AG08395 (cell line): ENCODE measurements at regions not wholly inside any gene's neighbourhood (a gene's known extent, or its start where the extent isn't known, plus 50 kb on each side); places are given as distances from the start of the nearest gene placed in this dataset.
"Not testable (repeated sequence)": the region's sequence is repeated elsewhere in the genome, so short reads cannot be mapped to it uniquely, and the experiment has no call there.

Experiments
- DNase-seq: peaks from one replicate; pipeline ENCODE4 v3.0.0; 2012; ENCODE audit warnings: mixed read lengths, low spot score

DNA sequence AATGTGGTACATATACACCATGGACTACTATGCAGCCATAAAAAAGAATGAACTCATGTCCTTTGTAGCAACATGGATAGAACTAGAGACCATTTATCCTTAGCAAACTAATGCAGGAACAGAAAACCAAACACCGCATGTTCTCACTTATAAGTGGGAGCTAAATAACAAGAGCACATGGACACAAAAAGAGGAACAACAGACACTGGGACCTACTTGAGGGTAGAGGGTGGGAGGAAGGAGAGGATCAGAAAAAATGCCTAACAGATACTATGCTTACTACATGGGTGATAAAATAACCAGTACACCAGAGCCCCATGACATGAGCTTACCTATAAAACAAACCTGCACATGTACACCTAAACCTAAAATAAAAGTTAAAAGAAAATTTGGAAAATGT, 82.0 kb upstream of the ADRB2 start:
- not testable (repeated sequence) for DNase-seq

DNA sequence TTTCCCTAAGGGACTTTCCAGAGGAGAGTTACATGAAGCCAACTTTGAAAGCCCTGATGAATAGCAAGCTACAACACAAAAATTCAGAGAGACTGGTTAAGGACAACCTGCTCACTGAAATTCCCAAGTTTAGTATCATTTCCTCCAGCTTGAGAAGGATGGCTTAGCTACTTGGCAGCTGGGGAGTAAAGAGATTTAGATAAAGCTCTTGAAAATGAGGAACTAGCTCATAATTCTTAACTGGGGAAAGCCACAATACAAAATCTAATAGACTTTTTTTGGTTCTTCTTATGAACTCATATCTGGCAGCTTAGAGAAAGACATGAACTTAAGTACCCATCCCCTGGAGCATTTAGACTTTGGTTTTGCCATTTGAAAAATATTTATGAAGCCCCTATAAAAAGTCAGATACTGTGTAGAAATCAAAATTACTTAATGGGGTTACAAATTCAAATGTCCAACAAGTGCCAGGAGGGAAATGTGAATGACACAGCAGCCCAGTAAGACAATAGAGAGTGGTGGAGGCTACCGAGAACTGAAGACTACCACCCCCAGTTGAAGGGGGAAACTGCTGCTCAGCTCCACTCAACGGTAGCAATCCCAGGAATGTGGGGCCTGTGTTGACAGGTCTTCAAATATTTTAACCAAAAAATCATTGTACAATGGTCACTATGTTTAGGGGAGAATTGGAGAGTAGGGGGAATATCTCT, 79.4 kb upstream of the ADRB2 start:
- DNase-seq: no peak

DNA sequence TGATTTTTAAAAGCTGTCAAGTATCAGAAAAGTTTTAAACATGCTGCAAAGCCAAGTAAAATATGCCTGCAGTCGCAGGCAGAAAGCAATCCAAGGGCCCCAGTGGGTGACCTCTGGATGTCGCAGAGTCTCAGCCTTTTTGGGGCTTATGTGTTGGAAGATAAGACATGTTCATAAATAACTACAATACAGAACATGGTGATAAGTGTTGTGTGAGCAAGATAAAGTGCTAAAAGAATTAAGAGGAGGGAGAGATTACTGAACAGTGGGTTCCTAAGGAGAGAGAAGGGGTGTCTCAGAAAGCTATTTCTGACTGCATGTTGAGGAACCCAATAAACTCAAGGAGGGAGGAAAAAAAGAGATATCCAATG, 78.9 kb upstream of the ADRB2 start:
- DNase-seq: no peak

DNA sequence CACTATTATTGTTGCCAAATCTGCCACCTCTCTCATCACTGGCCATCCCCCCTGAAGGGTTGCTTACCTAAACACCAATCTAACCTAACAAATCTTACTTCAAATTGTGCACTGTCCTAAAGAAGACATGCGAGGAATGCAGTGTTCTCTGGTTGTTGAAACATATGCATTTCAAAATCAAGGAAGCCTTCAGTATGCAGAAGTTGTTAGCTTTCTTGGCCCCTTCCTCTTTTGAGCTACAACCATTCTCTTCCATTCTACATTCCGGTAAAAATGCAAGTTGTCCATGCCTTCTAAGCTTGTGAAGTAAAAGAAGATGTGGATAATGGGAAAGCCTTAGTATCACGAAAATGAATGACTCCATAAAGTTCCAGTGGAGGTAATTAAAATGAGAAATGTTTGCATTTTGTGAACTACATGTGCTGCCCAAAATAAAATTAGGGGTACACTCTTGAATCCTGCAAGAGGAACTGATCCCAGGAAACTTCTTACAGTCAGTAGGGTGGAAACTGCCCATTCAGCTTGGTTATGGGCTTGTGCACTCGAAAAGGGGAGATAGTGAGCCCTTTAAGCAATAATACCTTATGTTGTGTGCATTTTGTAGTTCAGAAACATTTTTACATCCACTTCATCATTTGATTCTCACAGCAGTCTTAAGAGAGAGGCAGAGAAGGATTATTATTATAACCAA, 77.6 kb upstream of the ADRB2 start:
- no peak for DNase-seq

- DNase-seq: no peak
Observed at GRCh38 chr5:148750614-148751013, 75.8 kb upstream of the ADRB2 start.

DNA sequence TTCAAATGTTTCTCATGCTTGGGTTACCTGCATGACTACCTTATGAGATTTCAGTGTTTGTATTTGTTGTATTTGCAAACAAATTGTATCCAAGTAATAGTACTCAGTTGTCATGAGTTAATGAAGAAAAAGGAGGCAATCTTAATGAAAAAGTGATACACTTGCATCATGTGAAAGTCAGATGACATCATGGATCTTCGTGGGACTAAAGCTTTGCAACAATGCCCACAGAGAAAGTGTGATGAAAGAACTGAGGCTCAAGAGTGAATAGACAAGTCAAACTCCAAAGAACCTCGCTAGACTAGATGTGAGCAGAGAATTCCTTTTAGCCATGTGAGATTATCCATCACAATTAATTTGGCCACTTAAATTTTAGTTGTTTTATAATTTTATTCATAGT, 75.4 kb upstream of the ADRB2 start:
- no peak for DNase-seq

DNA sequence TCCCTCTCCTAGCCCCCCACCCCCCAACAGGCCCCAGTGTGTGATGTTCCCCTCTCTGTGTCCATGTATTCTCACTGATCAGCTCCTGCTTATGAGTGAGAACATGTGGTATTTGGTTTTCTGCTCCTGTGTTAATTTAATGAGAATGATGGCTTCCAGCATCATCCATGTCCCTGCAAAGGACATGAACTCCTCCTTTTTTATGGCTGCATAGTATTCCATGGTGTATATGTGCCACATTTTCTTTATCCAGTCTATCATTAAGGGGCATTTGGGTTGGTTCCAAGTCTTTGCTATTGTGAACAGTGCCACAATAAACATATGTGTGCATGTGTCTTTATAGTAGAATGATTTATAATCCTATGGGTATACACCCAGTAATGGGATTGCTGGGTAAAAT, 74.0 kb upstream of the ADRB2 start:
- DNase-seq: not testable (repeated sequence)

GRCh38 chr5:148759101-148759500, 67.3 kb upstream of the ADRB2 start:
- DNase-seq: no peak

- DNase-seq: no peak
Observed at GRCh38 chr5:148760945-148761638, 65.3 kb upstream of the ADRB2 start.

GRCh38 chr5:148763996-148764395, 62.4 kb upstream of the ADRB2 start:
- no peak for DNase-seq

DNA sequence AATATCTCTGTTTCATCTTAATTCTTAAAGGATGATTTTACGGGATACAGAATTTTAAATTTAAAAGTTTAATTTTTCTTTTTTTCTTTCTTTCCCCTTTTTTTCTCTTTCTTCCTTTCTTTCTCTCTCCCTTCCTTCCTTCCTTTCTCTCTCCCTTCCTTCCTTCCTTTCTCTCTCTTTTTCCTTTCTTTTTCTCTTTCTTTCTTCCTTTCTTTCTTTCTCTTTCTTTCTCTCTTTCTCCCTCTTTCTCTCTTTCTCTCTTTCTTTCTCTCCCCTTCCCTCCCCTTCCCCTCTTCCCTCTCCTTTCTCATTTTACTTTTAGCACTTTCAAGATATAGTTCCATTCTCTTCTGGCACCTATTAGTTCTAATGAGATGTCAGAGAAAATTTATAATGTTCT, 61.4 kb upstream of the ADRB2 start:
- no peak for DNase-seq

GRCh38 chr5:148768806-148769415, 57.5 kb upstream of the ADRB2 start:
- no peak for DNase-seq

DNA sequence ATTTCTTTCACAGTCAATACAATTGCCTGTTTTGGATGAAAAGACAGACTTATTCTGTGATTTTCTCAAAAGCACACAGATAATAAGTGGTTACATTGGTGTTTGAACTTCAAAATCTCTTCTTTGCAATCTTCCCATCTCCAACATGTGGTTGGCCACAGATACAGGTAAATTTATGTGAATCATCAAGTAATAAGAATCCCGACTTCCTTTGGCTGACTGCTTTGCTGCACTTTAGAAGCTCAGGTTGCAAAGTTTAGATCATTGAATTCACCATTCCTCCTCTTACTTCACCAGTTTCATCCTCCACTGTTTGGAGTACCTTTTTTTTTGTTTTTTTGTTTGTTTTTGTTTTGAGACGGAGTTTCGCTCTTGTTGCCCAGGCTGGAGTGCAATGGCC, 56.5 kb upstream of the ADRB2 start:
- DNase-seq: no peak

GRCh38 chr5:148774313-148774712, 52.1 kb upstream of the ADRB2 start:
- DNase-seq: no peak

- DNase-seq: no peak
Observed at GRCh38 chr5:148776261-148776660, 50.1 kb upstream of the ADRB2 start.
